Neural progenitor cell (in vitro differentiated cells): ENCODE measurements at regions not wholly inside any gene's neighbourhood (a gene's known extent, or its start where the extent isn't known, plus 50 kb on each side); places are given as distances from the start of the nearest gene placed in this dataset.

Source experiments
- DNase-seq: peaks from one replicate; pipeline ENCODE4 v3.0.0-alpha.2; 2016; ENCODE audit warnings: low spot score
- H2AFZ ChIP-seq: fragments of 200-600 bp; sonication (generic); replicated peaks from 2 replicates; pipeline ENCODE4 v1.6.1; 2016; ENCODE audit warnings: antibody characterized with exemption
- H3F3A ChIP-seq: fragments of 200-600 bp; sonication (generic); 2 replicates; pipeline ENCODE4 v1.6.1; 2016; ENCODE audit warnings: antibody characterized with exemption, low read depth
- H3K27ac ChIP-seq: fragments of 200-600 bp; sonication (generic); 2 replicates; pipeline ENCODE4 v1.5.1; 2016; ENCODE audit warnings: mild to moderate bottlenecking
- H3K27me3 ChIP-seq: fragments of 200-600 bp; sonication (generic); 2 replicates; pipeline ENCODE4 v1.6.1; 2016; ENCODE audit warnings: mild to moderate bottlenecking, moderate library complexity
- H3K36me3 ChIP-seq: fragments of 200-600 bp; sonication (generic); 2 replicates; pipeline ENCODE4 v1.5.1; 2016
- H3K4me1 ChIP-seq: fragments of 200-600 bp; sonication (generic); 2 replicates; pipeline ENCODE4 v1.6.1; 2016; ENCODE audit warnings: mixed run types
- H3K4me2 ChIP-seq: fragments of 200-600 bp; sonication (generic); 2 replicates; pipeline ENCODE4 v1.6.1; 2016
- H3K4me3 ChIP-seq: fragments of 200-600 bp; sonication (generic); 2 replicates; pipeline ENCODE4 v1.5.1; 2016
- H3K79me2 ChIP-seq: fragments of 200-600 bp; sonication (generic); 2 replicates; pipeline ENCODE4 v1.6.1; 2016; ENCODE audit warnings: low read depth
- H3K9ac ChIP-seq: fragments of 200-600 bp; sonication (generic); 2 replicates; pipeline ENCODE4 v1.6.1; 2016
- H3K9me3 ChIP-seq: fragments of 200-600 bp; sonication (generic); 2 replicates; pipeline ENCODE4 v1.5.1; 2016; ENCODE audit warnings: low read depth
- H4K20me1 ChIP-seq: fragments of 200-600 bp; sonication (generic); 2 replicates; pipeline ENCODE4 v1.6.1; 2016; ENCODE audit warnings: low read depth
- H3K27ac Mint-ChIP-seq: 3 replicates; pipeline ENCODE4 v1.8.0; 2021; ENCODE audit warnings: mixed read lengths
- H3K27me3 Mint-ChIP-seq: 2 replicates; pipeline ENCODE4 v1.8.0; 2022; ENCODE audit warnings: low read depth, mild to moderate bottlenecking, inconsistent platforms, moderate library complexity, mixed read lengths; ENCODE audit not compliant: insufficient read depth
- H3K36me3 Mint-ChIP-seq: 3 replicates; pipeline ENCODE4 v1.8.0; 2021; ENCODE audit warnings: mixed read lengths
- H3K4me1 Mint-ChIP-seq: 3 replicates; pipeline ENCODE4 v1.8.0; 2021; ENCODE audit warnings: mixed read lengths
- H3K4me3 Mint-ChIP-seq: 3 replicates; pipeline ENCODE4 v1.8.0; 2021; ENCODE audit warnings: mild to moderate bottlenecking, moderate library complexity, mixed read lengths
- H3K9me3 Mint-ChIP-seq: 3 replicates; pipeline ENCODE4 v1.8.0; 2020; ENCODE audit warnings: mixed read lengths
- CTCF ChIP-seq: fragments of 200-600 bp; sonication (generic); IDR thresholded peaks from 2 replicates; pipeline ENCODE4 v1.5.1; 2017; ENCODE audit warnings: antibody characterized with exemption, mild to moderate bottlenecking
- EZH2 ChIP-seq: fragments of 200-600 bp; sonication (generic); IDR thresholded peaks from 2 replicates; pipeline ENCODE4 v1.6.1; 2017; ENCODE audit warnings: antibody characterized with exemption, mild to moderate bottlenecking, moderate library complexity
- EZH2phosphoT487 ChIP-seq: fragments of 200-600 bp; sonication (generic); IDR thresholded peaks from 2 replicates; pipeline ENCODE4 v1.6.1; 2017; ENCODE audit warnings: antibody characterized with exemption

- Histone ChIP-seq H3K4me1 (no peaks in the 10 kb centered on the region), H4K20me1 (no peaks in the 10 kb centered on the region), H3K4me2 (no peak overlapping the region), H3K4me3 (no peak overlapping the region), H3K36me3 (no peaks in the 10 kb centered on the region), H3K9me3 (no peaks in the 10 kb centered on the region), H3K79me2 (no peaks in the 10 kb centered on the region), H3K27ac (no peak overlapping the region), H3K9ac (no peak overlapping the region), H3F3A (no peaks in the 10 kb centered on the region), H2AFZ (no peak overlapping the region), H3K27me3 (no peaks in the 10 kb centered on the region)
- Mint-ChIP-seq H3K4me3 (no peak overlapping the region), H3K4me1 (no peaks in the 10 kb centered on the region), H3K27ac (no peak overlapping the region), H3K9me3 (no peaks in the 10 kb centered on the region), H3K36me3 (no peaks in the 10 kb centered on the region), H3K27me3 (no peaks in the 10 kb centered on the region)
- TF ChIP-seq EZH2phosphoT487 (no peak), CTCF (no peak), EZH2 (no peak)
- no peak for DNase-seq
Observed at GRCh38 chr3:22106213-22106896, 355.3 kb upstream of the ZNF385D start.

- Histone ChIP-seq H3K9me3 (no peaks in the 10 kb centered on the region), H3K79me2 (no peaks in the 10 kb centered on the region), H3K9ac (no peak overlapping the region), H3K4me3 (no peak overlapping the region), H3K4me2 (no peak overlapping the region), H4K20me1 (no peaks in the 10 kb centered on the region), H3F3A (no peaks in the 10 kb centered on the region), H3K36me3 (no peaks in the 10 kb centered on the region), H2AFZ (peak overlapping the region; percentile 48), H3K4me1 (peaks cover 5% of the 10 kb centered on the region), H3K27ac (no peak overlapping the region), H3K27me3 (no peaks in the 10 kb centered on the region)
- Mint-ChIP-seq H3K4me3 (no peak overlapping the region), H3K9me3 (no peaks in the 10 kb centered on the region), H3K27me3 (no peaks in the 10 kb centered on the region), H3K4me1 (no peaks in the 10 kb centered on the region), H3K27ac (no peak overlapping the region), H3K36me3 (no peaks in the 10 kb centered on the region)
- no peak for DNase-seq
- TF ChIP-seq EZH2 = no peak
- TF ChIP-seq EZH2phosphoT487 = no peak
- no peak for TF ChIP-seq CTCF
Observed at GRCh38 chr3:22111226-22111625, 360.2 kb upstream of the ZNF385D start.

- Histone ChIP-seq H3K27ac (no peak overlapping the region), H3F3A (peaks cover 2% of the 10 kb centered on the region), H3K79me2 (no peaks in the 10 kb centered on the region), H4K20me1 (no peaks in the 10 kb centered on the region), H3K4me2 (no peak overlapping the region), H3K4me3 (no peak overlapping the region), H3K27me3 (no peaks in the 10 kb centered on the region), H3K36me3 (no peaks in the 10 kb centered on the region), H3K9me3 (no peaks in the 10 kb centered on the region), H3K9ac (no peak overlapping the region), H2AFZ (no peak overlapping the region), H3K4me1 (peaks cover 8% of the 10 kb centered on the region)
- Mint-ChIP-seq H3K36me3 (no peaks in the 10 kb centered on the region), H3K4me1 (no peaks in the 10 kb centered on the region), H3K4me3 (no peak overlapping the region), H3K27me3 (no peaks in the 10 kb centered on the region), H3K9me3 (no peaks in the 10 kb centered on the region), H3K27ac (no peak overlapping the region)
- no peak for DNase-seq
- TF ChIP-seq EZH2phosphoT487 (no peak), EZH2 (no peak), CTCF (no peak)
Observed at GRCh38 chr3:22113453-22113852, 362.4 kb upstream of the ZNF385D start.
